HCT116 (cell line): ENCODE measurements at regions not wholly inside any gene's neighbourhood (a gene's known extent, or its start where the extent isn't known, plus 50 kb on each side); places are given as distances from the start of the nearest gene placed in this dataset.

ENCODE experiments used
- ATAC-seq: fragments of 200-7000 bp; cut with Tn5 transposase; 2 replicates; pipeline ENCODE4 v1.9.1; 2020; ENCODE audit warnings: mild to moderate bottlenecking, moderate library complexity
- BruUV-seq: library from RNA; stranded (reverse); fragments of 400-500 nt; replicated peaks from 2 replicates; lab custom pipeline; 2021; lab: Mats Ljungman, UMichigan
- CTCF ChIA-PET: fragments of 300-600 bp; sonication (Branson Sonifier 250); formaldehyde crosslinking; loops from one replicate; lab custom pipeline; 2021; ENCODE audit warnings: antibody characterized with exemption; lab: Charles Lee
- POLR2A ChIA-PET: fragments of 300-600, 350-600 bp; sonication (Branson Sonifier 250); formaldehyde crosslinking; loops from one replicate; lab custom pipeline; 2021; ENCODE audit warnings: antibody characterized with exemption; lab: Charles Lee
- RAD21 ChIA-PET, 2 experiments: fragments of 300-600 bp; sonication (Branson Sonifier 250); formaldehyde crosslinking; loops; one replicate each; lab custom pipeline; 2023; ENCODE audit warnings: low total read pairs in 2 of 2; ENCODE audit not compliant: uncharacterized antibody in 2 of 2, unreplicated experiment in 2 of 2, low non-redundant PET in 1 of 2; lab: Charles Lee
- DNase-seq: peaks from one replicate; pipeline ENCODE4 v3.0.0-alpha.2; 2010; ENCODE audit warnings: low read depth, low spot score
- H2AFZ ChIP-seq: fragments of 200-600 bp; shearing (Covaris generic), sonication (generic); 2 replicates; pipeline ENCODE4 v1.6.1; 2017; ENCODE audit warnings: low read depth, mixed run types, mixed read lengths, antibody characterized with exemption, low read length; ENCODE audit not compliant: poor library complexity, severe bottlenecking
- H3K27ac ChIP-seq: 2 replicates; pipeline ENCODE4 v1.5.1; 2012; ENCODE audit warnings: low read depth, low read length
- H3K27me3 ChIP-seq: fragments of 200-600 bp; sonication (generic); 2 replicates; pipeline ENCODE4 v1.6.1; 2016; ENCODE audit warnings: mixed run types, low read length, mixed read lengths; ENCODE audit not compliant: insufficient read depth
- H3K36me3 ChIP-seq, 2 experiments: fragments of 200-500 bp in 1 of 2; fragments of 200-600 bp in 1 of 2; sonication (Bioruptor generic) in 1 of 2; sonication (generic) in 1 of 2; 2 replicates each; pipeline versions ENCODE4 v1.5.1 to v1.6.1; 2014 to 2016; ENCODE audit warnings: low read length in 2 of 2, inconsistent platforms in 1 of 2, mixed read lengths in 1 of 2, mixed run types in 1 of 2; ENCODE audit not compliant: insufficient read depth in 2 of 2, control insufficient read depth in 1 of 2
- H3K4me1 ChIP-seq, 2 experiments: fragments of 200-600 bp in 1 of 2; sonication (generic) in 1 of 2; 2 replicates each; pipeline versions ENCODE4 v1.5.1 to v1.6.1; 2012 to 2017; ENCODE audit warnings: low read length in 2 of 2, inconsistent platforms in 1 of 2, mild to moderate bottlenecking in 1 of 2, mixed read lengths in 1 of 2, mixed run types in 1 of 2, moderate library complexity in 1 of 2; ENCODE audit not compliant: insufficient read depth in 2 of 2, control insufficient read depth in 1 of 2
- H3K4me2 ChIP-seq: fragments of 200-600 bp; sonication (generic); 2 replicates; pipeline ENCODE4 v1.6.1; 2017; ENCODE audit warnings: mixed run types, low read length, mixed read lengths
- H3K4me3 ChIP-seq, 2 experiments: fragments of 200-600 bp in 1 of 2; sonication (generic) in 1 of 2; replicated peaks in 1 of 2; 2 replicates each; pipeline ENCODE4 v1.5.1; 2011 to 2016; ENCODE audit warnings: low read length in 2 of 2, control low read depth in 1 of 2, low read depth in 1 of 2, mild to moderate bottlenecking in 1 of 2, mixed read lengths in 1 of 2, mixed run types in 1 of 2
- H3K79me2 ChIP-seq: fragments of 200-600 bp; sonication (generic); 2 replicates; pipeline ENCODE4 v1.6.1; 2017; ENCODE audit warnings: mild to moderate bottlenecking, mixed run types, low read length, moderate library complexity, mixed read lengths; ENCODE audit not compliant: insufficient read depth
- H3K9ac ChIP-seq: fragments of 200-600 bp; sonication (generic); 2 replicates; pipeline ENCODE4 v1.6.1; 2016; ENCODE audit warnings: low read length, mixed read lengths
- H3K9me2 ChIP-seq: fragments of 200-600 bp; sonication (generic), shearing (Covaris generic); 2 replicates; pipeline ENCODE4 v1.6.1; 2017; ENCODE audit warnings: mixed run types, mild to moderate bottlenecking, moderate library complexity; ENCODE audit not compliant: insufficient read depth
- H3K9me3 ChIP-seq, 2 experiments: fragments of 200-500 bp in 1 of 2; fragments of 200-600 bp in 1 of 2; sonication (Bioruptor generic) in 1 of 2; sonication (generic) in 1 of 2; 2 replicates each; pipeline ENCODE4 v1.6.1; 2014 to 2017; ENCODE audit warnings: low read length in 2 of 2, mixed read lengths in 2 of 2, inconsistent platforms in 1 of 2, low read depth in 1 of 2, mild to moderate bottlenecking in 1 of 2, mixed run types in 1 of 2, moderate library complexity in 1 of 2; ENCODE audit not compliant: control insufficient read depth in 1 of 2, insufficient read depth in 1 of 2
- H4K20me1 ChIP-seq: fragments of 200-600 bp; sonication (generic), shearing (Covaris generic); 2 replicates; pipeline ENCODE4 v1.6.1; 2017; ENCODE audit warnings: mixed run types, mild to moderate bottlenecking, moderate library complexity; ENCODE audit not compliant: insufficient read depth
- ATF3 ChIP-seq: IDR thresholded peaks from 2 replicates; pipeline ENCODE4 v1.6.1; 2012
- CTCF ChIP-seq, 3 experiments: fragments of 200-600 bp in 1 of 3; sonication (generic) in 1 of 3; IDR thresholded peaks in 2 of 3; conservative IDR thresholded peaks in 1 of 3; 2 replicates each; pipeline ENCODE4 v1.5.1; 2012 to 2017; ENCODE audit warnings: low read depth in 2 of 3, low read length in 2 of 3, antibody characterized with exemption in 1 of 3, borderline replicate concordance in 1 of 3, control low read depth in 1 of 3, mild to moderate bottlenecking in 1 of 3, mixed read lengths in 1 of 3, mixed run types in 1 of 3, moderate library complexity in 1 of 3; ENCODE audit not compliant: insufficient read depth in 1 of 3
- ELF1 ChIP-seq: IDR thresholded peaks from 2 replicates; pipeline ENCODE4 v1.6.1; 2012; ENCODE audit warnings: low read depth, borderline replicate concordance
- EZH2phosphoT487 ChIP-seq: fragments of 200-600 bp; IDR thresholded peaks from 2 replicates; pipeline ENCODE4 v1.6.1; 2018; ENCODE audit warnings: antibody characterized with exemption, borderline replicate concordance
- POLR2AphosphoS5 ChIP-seq: IDR thresholded peaks from 2 replicates; pipeline ENCODE4 v1.6.1; 2011; ENCODE audit warnings: mild to moderate bottlenecking, low read depth, low read length, moderate library complexity
- SIN3A ChIP-seq: IDR thresholded peaks from 2 replicates; pipeline ENCODE4 v1.6.1; 2012; ENCODE audit warnings: low read depth
- ZFX ChIP-seq: fragments of 450-650 bp; IDR thresholded peaks from 2 replicates; pipeline ENCODE4 v1.6.1; 2017
- ZNF274 ChIP-seq: fragments of 200-500 bp; sonication (Bioruptor generic); IDR thresholded peaks from 2 replicates; pipeline ENCODE4 v1.6.1; 2014; ENCODE audit warnings: mild to moderate bottlenecking, low read depth, low read length, inconsistent platforms
- intact Hi-C: fragments of 100-400 bp; cut with micrococcal nuclease; formaldehyde crosslinking; loops from 2 replicates; pipeline ENCODE4 v1.10.0; 2022
- TF ChIP-seq, protein P1 (sequence below): IDR thresholded peaks from 2 replicates; pipeline ENCODE4 v1.6.1; 2011; ENCODE audit warnings: mild to moderate bottlenecking, low read length, moderate library complexity; ENCODE audit not compliant: insufficient replicate concordance; ENCODE audit errors: extremely low read depth

DNA sequence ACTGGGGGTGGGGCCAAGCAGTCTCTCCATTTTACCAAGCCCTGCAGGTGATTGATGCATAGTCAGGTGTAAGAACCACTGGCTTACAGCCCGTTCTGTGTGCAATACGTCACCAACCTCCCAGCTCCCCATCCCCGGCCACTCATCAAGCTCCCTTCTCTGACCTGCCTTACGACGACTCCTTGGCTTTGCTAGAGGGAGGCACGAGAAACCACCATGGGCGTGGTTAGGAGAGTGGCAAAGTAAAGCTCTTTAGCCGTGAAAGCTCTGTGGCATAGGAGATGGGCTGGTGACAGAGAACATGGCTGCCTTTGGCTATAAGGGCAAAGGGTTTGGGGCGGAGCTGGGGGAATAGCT lies 109.1 kb downstream of the BDH1 start:
- H3K9me3 ChIP-seq, result no peaks in the 10 kb centered on the region
- CTCF ChIA-PET, result no interaction called here
- no peak overlapping the region for H3K4me3 ChIP-seq
- POLR2A ChIA-PET, result no interaction called here
- no peaks in the 10 kb centered on the region for H3K79me2 ChIP-seq
- no peaks in the 10 kb centered on the region for H3K4me1 ChIP-seq
- no TSS peak for BruUV-seq
- TF ChIP-seq ZNF274, result no peak
- no peak for TF ChIP-seq ATF3
- TF ChIP-seq EZH2phosphoT487, result no peak
- TF ChIP-seq ZFX, result no peak
- no peak for TF ChIP-seq ELF1
- TF ChIP-seq SIN3A, result no peak
- no peak for TF ChIP-seq POLR2AphosphoS5
- TF ChIP-seq, protein P1, sequence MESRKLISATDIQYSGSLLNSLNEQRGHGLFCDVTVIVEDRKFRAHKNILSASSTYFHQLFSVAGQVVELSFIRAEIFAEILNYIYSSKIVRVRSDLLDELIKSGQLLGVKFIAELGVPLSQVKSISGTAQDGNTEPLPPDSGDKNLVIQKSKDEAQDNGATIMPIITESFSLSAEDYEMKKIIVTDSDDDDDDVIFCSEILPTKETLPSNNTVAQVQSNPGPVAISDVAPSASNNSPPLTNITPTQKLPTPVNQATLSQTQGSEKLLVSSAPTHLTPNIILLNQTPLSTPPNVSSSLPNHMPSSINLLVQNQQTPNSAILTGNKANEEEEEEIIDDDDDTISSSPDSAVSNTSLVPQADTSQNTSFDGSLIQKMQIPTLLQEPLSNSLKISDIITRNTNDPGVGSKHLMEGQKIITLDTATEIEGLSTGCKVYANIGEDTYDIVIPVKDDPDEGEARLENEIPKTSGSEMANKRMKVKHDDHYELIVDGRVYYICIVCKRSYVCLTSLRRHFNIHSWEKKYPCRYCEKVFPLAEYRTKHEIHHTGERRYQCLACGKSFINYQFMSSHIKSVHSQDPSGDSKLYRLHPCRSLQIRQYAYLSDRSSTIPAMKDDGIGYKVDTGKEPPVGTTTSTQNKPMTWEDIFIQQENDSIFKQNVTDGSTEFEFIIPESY, result no peak
- no peak for TF ChIP-seq CTCF (IDR thresholded peaks at IDR 0.05 in 2 of 3, conservative IDR thresholded peaks at IDR 0.05 in 1 of 3; ENCODE audit: borderline replicate concordance in 1 of 3, insufficient read depth in 1 of 3, low read depth in 2 of 3, low read length in 2 of 3)
- TF ChIP-seq, all 23 proteins: peak for 0
- Histone ChIP-seq H3K4me2 (no peak overlapping the region), H3K36me3 (no peaks in the 10 kb centered on the region), H4K20me1 (no peaks in the 10 kb centered on the region), H3K9me2 (no peaks in the 10 kb centered on the region), H3K27me3 (no peaks in the 10 kb centered on the region), H3K9ac (no peak overlapping the region), H2AFZ (no peak overlapping the region), H3K27ac (no peak overlapping the region)
- ATAC-seq (no peak), DNase-seq (no peak)
- intact Hi-C loops, result no loop called here
- RAD21 ChIA-PET, result no interaction called here
